ENCODE measurements at regions not wholly inside any gene's neighbourhood (a gene's known extent, or its start where the extent isn't known, plus 50 kb on each side); places are given as distances from the start of the nearest gene placed in this dataset.
A peak's percentile ranks its signal among the peaks of the same experiment; 100 is the strongest.

DNA sequence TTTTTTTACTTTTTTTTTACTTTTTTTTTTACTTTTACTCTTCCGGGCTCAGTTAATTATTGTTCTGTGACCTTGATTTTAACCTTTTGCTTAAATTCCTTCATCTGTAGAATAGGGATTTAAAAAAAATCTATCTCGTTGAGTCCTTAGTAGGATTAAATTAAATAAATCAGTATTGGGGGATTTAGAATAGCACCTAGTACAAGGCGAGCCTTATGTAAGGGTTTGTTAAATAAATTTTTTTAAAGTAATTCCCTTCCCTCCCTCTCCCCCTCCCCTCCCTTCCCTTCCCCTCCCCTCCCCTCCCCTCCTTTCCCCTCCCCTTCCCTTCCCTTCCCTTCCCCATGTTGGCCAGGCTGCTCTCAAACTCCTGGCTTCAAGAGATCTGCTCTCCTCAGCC lies 287.2 kb upstream of the KCNH8 start:
- no peaks in the 10 kb centered on the region for H3K36me3 ChIP-seq (ENCODE audit: control insufficient read depth in 1 of 2, insufficient read depth in 2 of 2, low read length in 2 of 2)
- H2BK120ac ChIP-seq (ENCODE audit: insufficient read depth, low read length, poor library complexity), result no peak overlapping the region
- H3K4me1 ChIP-seq (ENCODE audit: control insufficient read depth in 1 of 2, insufficient read depth in 2 of 2, low read length in 2 of 2), result no peaks in the 10 kb centered on the region
- H4K8ac ChIP-seq (ENCODE audit: low read depth, low read length), result no peak overlapping the region
- H3K79me2 ChIP-seq (ENCODE audit: control insufficient read depth, insufficient read depth, low read length, poor library complexity), result no peaks in the 10 kb centered on the region
- H3K27ac ChIP-seq (ENCODE audit: low read depth, low read length), result no peak overlapping the region
- H4K12ac ChIP-seq (ENCODE audit: low read depth, low read length), result no peak overlapping the region
- H3K9me3 ChIP-seq (ENCODE audit: insufficient read depth, low read depth, low read length), result no peaks in the 10 kb centered on the region
- H3K4me3 ChIP-seq (ENCODE audit: low read depth, low read length), result no peak overlapping the region
- H3K4me2 ChIP-seq (ENCODE audit: low read length), result no peak overlapping the region
- WGBS (ENCODE audit: extremely low coverage, insufficient coverage, insufficient read length), result no CpG with 5 or more reads among the region's 3 CpGs
- H2BK5ac ChIP-seq (ENCODE audit: low read depth, low read length, poor library complexity), result no peak overlapping the region
- no peak overlapping the region for H2AFZ ChIP-seq (ENCODE audit: insufficient read depth, low read length, poor library complexity)
- H3K18ac ChIP-seq (ENCODE audit: low read length), result no peak overlapping the region
- no peak overlapping the region for H3K23ac ChIP-seq (ENCODE audit: low read length)
- DNase-seq, result no peak
- H3K79me1 ChIP-seq (ENCODE audit: low read length), result no peaks in the 10 kb centered on the region
- H3K4ac ChIP-seq (ENCODE audit: low read depth, low read length), result no peak overlapping the region
- H2BK12ac ChIP-seq (ENCODE audit: low read length), result no peak overlapping the region
- H3K27me3 ChIP-seq (ENCODE audit: insufficient read depth, low read length), result no peaks in the 10 kb centered on the region
- H3K9ac ChIP-seq (ENCODE audit: low read length), result no peak overlapping the region
- H4K91ac ChIP-seq (ENCODE audit: low read depth, low read length), result no peak overlapping the region
- H3K14ac ChIP-seq (ENCODE audit: low read length), result no peak overlapping the region
- H2AK5ac ChIP-seq (ENCODE audit: low read length), result no peak overlapping the region

GRCh38 chr3:18853269-18853668 lies 295.0 kb upstream of the KCNH8 start:
- no peak overlapping the region for H3K4ac ChIP-seq (ENCODE audit: low read depth, low read length)
- H4K91ac ChIP-seq (ENCODE audit: low read depth, low read length), result no peak overlapping the region
- H3K4me3 ChIP-seq (ENCODE audit: low read depth, low read length), result no peak overlapping the region
- no peak overlapping the region for H3K18ac ChIP-seq (ENCODE audit: low read length)
- no peak overlapping the region for H3K9ac ChIP-seq (ENCODE audit: low read length)
- H2BK12ac ChIP-seq (ENCODE audit: low read length), result no peak overlapping the region
- H3K4me1 ChIP-seq (ENCODE audit: control insufficient read depth in 1 of 2, insufficient read depth in 2 of 2, low read length in 2 of 2), result no peaks in the 10 kb centered on the region
- no peak for DNase-seq
- H2BK120ac ChIP-seq (ENCODE audit: insufficient read depth, low read length, poor library complexity), result no peak overlapping the region
- H3K4me2 ChIP-seq (ENCODE audit: low read length), result no peak overlapping the region
- no CpG with 5 or more reads among the region's 1 CpG for WGBS (ENCODE audit: extremely low coverage, insufficient coverage, insufficient read length)
- no peak overlapping the region for H2BK5ac ChIP-seq (ENCODE audit: low read depth, low read length, poor library complexity)
- no peak overlapping the region for H4K12ac ChIP-seq (ENCODE audit: low read depth, low read length)
- H3K79me1 ChIP-seq (ENCODE audit: low read length), result no peaks in the 10 kb centered on the region
- no peaks in the 10 kb centered on the region for H3K27me3 ChIP-seq (ENCODE audit: insufficient read depth, low read length)
- no peaks in the 10 kb centered on the region for H3K79me2 ChIP-seq (ENCODE audit: control insufficient read depth, insufficient read depth, low read length, poor library complexity)
- H3K14ac ChIP-seq (ENCODE audit: low read length), result no peak overlapping the region
- H2AFZ ChIP-seq (ENCODE audit: insufficient read depth, low read length, poor library complexity), result no peak overlapping the region
- no peaks in the 10 kb centered on the region for H3K36me3 ChIP-seq (ENCODE audit: control insufficient read depth in 1 of 2, insufficient read depth in 2 of 2, low read length in 2 of 2)
- no peak overlapping the region for H3K27ac ChIP-seq (ENCODE audit: low read depth, low read length)
- H2AK5ac ChIP-seq (ENCODE audit: low read length), result no peak overlapping the region
- H3K9me3 ChIP-seq (ENCODE audit: insufficient read depth, low read depth, low read length), result no peaks in the 10 kb centered on the region
- no peak overlapping the region for H3K23ac ChIP-seq (ENCODE audit: low read length)
- H4K8ac ChIP-seq (ENCODE audit: low read depth, low read length), result no peak overlapping the region

GRCh38 chr3:18847583-18848197 lies 300.6 kb upstream of the KCNH8 start:
- Histone ChIP-seq H3K36me3 (ENCODE audit: control insufficient read depth in 1 of 2, insufficient read depth in 2 of 2, low read length in 2 of 2) (no peaks in the 10 kb centered on the region), H3K79me1 (ENCODE audit: low read length) (no peaks in the 10 kb centered on the region), H3K79me2 (ENCODE audit: control insufficient read depth, insufficient read depth, low read length, poor library complexity) (no peaks in the 10 kb centered on the region), H2AFZ (ENCODE audit: insufficient read depth, low read length, poor library complexity) (no peak overlapping the region), H3K4me1 (ENCODE audit: control insufficient read depth in 1 of 2, insufficient read depth in 2 of 2, low read length in 2 of 2) (no peaks in the 10 kb centered on the region), H3K23ac (ENCODE audit: low read length) (no peak overlapping the region), H3K4ac (ENCODE audit: low read depth, low read length) (no peak overlapping the region), H4K8ac (ENCODE audit: low read depth, low read length) (no peak overlapping the region), H3K27me3 (ENCODE audit: insufficient read depth, low read length) (no peaks in the 10 kb centered on the region), H3K9ac (ENCODE audit: low read length) (no peak overlapping the region), H3K14ac (ENCODE audit: low read length) (no peak overlapping the region), H2AK5ac (ENCODE audit: low read length) (no peak overlapping the region), H2BK120ac (ENCODE audit: insufficient read depth, low read length, poor library complexity) (no peak overlapping the region), H3K27ac (ENCODE audit: low read depth, low read length) (no peak overlapping the region), H3K18ac (ENCODE audit: low read length) (no peak overlapping the region), H4K91ac (ENCODE audit: low read depth, low read length) (no peak overlapping the region), H2BK12ac (ENCODE audit: low read length) (no peak overlapping the region), H3K4me2 (ENCODE audit: low read length) (no peak overlapping the region), H4K12ac (ENCODE audit: low read depth, low read length) (no peak overlapping the region), H2BK5ac (ENCODE audit: low read depth, low read length, poor library complexity) (no peak overlapping the region), H3K4me3 (ENCODE audit: low read depth, low read length) (no peak overlapping the region), H3K9me3 (ENCODE audit: insufficient read depth, low read depth, low read length) (no peaks in the 10 kb centered on the region)
- peak in 1 of 2 donors; percentile 12 for DNase-seq
- WGBS (ENCODE audit: extremely low coverage, insufficient coverage, insufficient read length), result no CpG with 5 or more reads among the region's 5 CpGs

GRCh38 chr3:18843983-18844382 lies 304.3 kb upstream of the KCNH8 start:
- no peak overlapping the region for H2BK120ac ChIP-seq (ENCODE audit: insufficient read depth, low read length, poor library complexity)
- H2AFZ ChIP-seq (ENCODE audit: insufficient read depth, low read length, poor library complexity), result no peak overlapping the region
- H2AK5ac ChIP-seq (ENCODE audit: low read length), result no peak overlapping the region
- no peak overlapping the region for H4K12ac ChIP-seq (ENCODE audit: low read depth, low read length)
- DNase-seq, result no peak
- no peaks in the 10 kb centered on the region for H3K27me3 ChIP-seq (ENCODE audit: insufficient read depth, low read length)
- no peak overlapping the region for H2BK5ac ChIP-seq (ENCODE audit: low read depth, low read length, poor library complexity)
- WGBS (ENCODE audit: extremely low coverage, insufficient coverage, insufficient read length), result no CpG with 5 or more reads among the region's 1 CpG
- no peak overlapping the region for H3K18ac ChIP-seq (ENCODE audit: low read length)
- H3K27ac ChIP-seq (ENCODE audit: low read depth, low read length), result no peak overlapping the region
- H3K79me2 ChIP-seq (ENCODE audit: control insufficient read depth, insufficient read depth, low read length, poor library complexity), result no peaks in the 10 kb centered on the region
- no peak overlapping the region for H3K23ac ChIP-seq (ENCODE audit: low read length)
- H4K91ac ChIP-seq (ENCODE audit: low read depth, low read length), result no peak overlapping the region
- H3K9me3 ChIP-seq (ENCODE audit: insufficient read depth, low read depth, low read length), result no peaks in the 10 kb centered on the region
- H3K14ac ChIP-seq (ENCODE audit: low read length), result no peak overlapping the region
- no peak overlapping the region for H2BK12ac ChIP-seq (ENCODE audit: low read length)
- H4K8ac ChIP-seq (ENCODE audit: low read depth, low read length), result no peak overlapping the region
- no peak overlapping the region for H3K4me2 ChIP-seq (ENCODE audit: low read length)
- no peak overlapping the region for H3K4ac ChIP-seq (ENCODE audit: low read depth, low read length)
- no peak overlapping the region for H3K9ac ChIP-seq (ENCODE audit: low read length)
- peaks cover 3% of the 10 kb centered on the region in 2 experiments for H3K4me1 ChIP-seq (ENCODE audit: control insufficient read depth in 1 of 2, insufficient read depth in 2 of 2, low read length in 2 of 2)
- H3K79me1 ChIP-seq (ENCODE audit: low read length), result no peaks in the 10 kb centered on the region
- H3K4me3 ChIP-seq (ENCODE audit: low read depth, low read length), result no peak overlapping the region
- H3K36me3 ChIP-seq (ENCODE audit: control insufficient read depth in 1 of 2, insufficient read depth in 2 of 2, low read length in 2 of 2), result no peaks in the 10 kb centered on the region
